ENCODE measurements at regions not wholly inside any gene's neighbourhood (a gene's known extent, or its start where the extent isn't known, plus 50 kb on each side); places are given as distances from the start of the nearest gene placed in this dataset.

DNA sequence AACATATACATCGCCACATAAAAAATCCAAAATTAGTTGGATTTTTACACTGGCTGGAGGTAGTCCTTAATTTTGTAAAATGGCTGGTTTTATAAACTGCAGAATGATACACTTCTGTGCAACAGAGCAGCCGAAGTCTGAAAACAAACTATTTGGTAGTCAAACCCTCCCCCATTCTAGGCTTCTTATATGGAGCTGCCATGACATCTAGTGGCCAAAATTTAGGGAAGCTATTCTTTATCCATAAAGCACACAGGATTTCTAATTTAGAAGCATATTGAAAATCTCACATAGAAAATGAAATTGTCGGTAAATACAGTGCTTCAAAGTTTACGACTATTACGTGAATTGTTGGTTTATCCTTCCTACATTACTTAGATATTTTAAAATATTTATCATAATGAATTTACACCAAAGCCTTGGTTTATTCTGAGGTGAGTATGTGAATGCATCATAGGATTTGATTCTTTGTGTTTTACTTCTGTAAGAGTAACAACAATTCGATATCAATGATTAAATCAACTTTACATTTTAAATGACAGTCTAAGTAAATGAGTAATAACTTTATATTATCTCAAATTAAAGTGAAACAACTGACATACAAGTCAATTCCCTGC, 113.4 kb upstream of the FAM241A start:
- TF ChIP-seq, protein P1, sequence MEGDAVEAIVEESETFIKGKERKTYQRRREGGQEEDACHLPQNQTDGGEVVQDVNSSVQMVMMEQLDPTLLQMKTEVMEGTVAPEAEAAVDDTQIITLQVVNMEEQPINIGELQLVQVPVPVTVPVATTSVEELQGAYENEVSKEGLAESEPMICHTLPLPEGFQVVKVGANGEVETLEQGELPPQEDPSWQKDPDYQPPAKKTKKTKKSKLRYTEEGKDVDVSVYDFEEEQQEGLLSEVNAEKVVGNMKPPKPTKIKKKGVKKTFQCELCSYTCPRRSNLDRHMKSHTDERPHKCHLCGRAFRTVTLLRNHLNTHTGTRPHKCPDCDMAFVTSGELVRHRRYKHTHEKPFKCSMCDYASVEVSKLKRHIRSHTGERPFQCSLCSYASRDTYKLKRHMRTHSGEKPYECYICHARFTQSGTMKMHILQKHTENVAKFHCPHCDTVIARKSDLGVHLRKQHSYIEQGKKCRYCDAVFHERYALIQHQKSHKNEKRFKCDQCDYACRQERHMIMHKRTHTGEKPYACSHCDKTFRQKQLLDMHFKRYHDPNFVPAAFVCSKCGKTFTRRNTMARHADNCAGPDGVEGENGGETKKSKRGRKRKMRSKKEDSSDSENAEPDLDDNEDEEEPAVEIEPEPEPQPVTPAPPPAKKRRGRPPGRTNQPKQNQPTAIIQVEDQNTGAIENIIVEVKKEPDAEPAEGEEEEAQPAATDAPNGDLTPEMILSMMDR (optimal IDR thresholded peaks at IDR 0.05 in 1 of 3, IDR thresholded peaks at IDR 0.05 in 1 of 3, conservative IDR thresholded peaks at IDR 0.05 in 1 of 3; ENCODE audit: extremely low read depth in 1 of 3, insufficient read depth in 2 of 3, low read length in 3 of 3) = peak; percentile 17 to 65 (median 52)
- no peak for TF ChIP-seq EZH2 (IDR thresholded peaks at IDR 0.05; ENCODE audit: low read length)

Measured in keratinocyte (primary cell).